ENCODE measurements at regions not wholly inside any gene's neighbourhood (a gene's known extent, or its start where the extent isn't known, plus 50 kb on each side); places are given as distances from the start of the nearest gene placed in this dataset.

- H3K9me3 Mint-ChIP-seq = peaks cover 5% of the 10 kb centered on the region
- no peaks in the 10 kb centered on the region for H3K36me3 Mint-ChIP-seq (ENCODE audit: insufficient read depth)
- no peak overlapping the region for H3K4me3 Mint-ChIP-seq
- ATAC-seq (no peak), DNase-seq (no peak)
- H3K27me3 Mint-ChIP-seq (ENCODE audit: low read depth) = no peaks in the 10 kb centered on the region
- H3K4me1 Mint-ChIP-seq (ENCODE audit: low read depth) = no peaks in the 10 kb centered on the region
Observed at GRCh38 chr14:84236290-84236689, 1293.7 kb upstream of the FLRT2 start.

GRCh38 chr14:84237881-84238280 is 1292.1 kb upstream of the FLRT2 start:
- H3K36me3 Mint-ChIP-seq (ENCODE audit: insufficient read depth) = no peaks in the 10 kb centered on the region
- H3K4me1 Mint-ChIP-seq (ENCODE audit: low read depth) = no peaks in the 10 kb centered on the region
- no peaks in the 10 kb centered on the region for H3K27me3 Mint-ChIP-seq (ENCODE audit: low read depth)
- ATAC-seq = no peak
- no peak for DNase-seq
- H3K9me3 Mint-ChIP-seq = peaks cover 5% of the 10 kb centered on the region
- no peak overlapping the region for H3K4me3 Mint-ChIP-seq

GRCh38 chr14:84247693-84248092 is 1282.3 kb upstream of the FLRT2 start:
- no peak for ATAC-seq
- H3K4me3 Mint-ChIP-seq = no peak overlapping the region
- no peak for DNase-seq
- no peaks in the 10 kb centered on the region for H3K4me1 Mint-ChIP-seq (ENCODE audit: low read depth)
- H3K36me3 Mint-ChIP-seq (ENCODE audit: insufficient read depth) = no peaks in the 10 kb centered on the region
- H3K27me3 Mint-ChIP-seq (ENCODE audit: low read depth) = no peaks in the 10 kb centered on the region
- H3K9me3 Mint-ChIP-seq = peaks cover 25% of the 10 kb centered on the region

- no peak for ATAC-seq
- H3K9me3 Mint-ChIP-seq = peaks cover 34% of the 10 kb centered on the region
Observed at GRCh38 chr14:84250893-84251292, 1279.1 kb upstream of the FLRT2 start.

GRCh38 chr14:84251411-84252115 is 1278.4 kb upstream of the FLRT2 start:
- Mint-ChIP-seq H3K9me3 (peaks cover 34% of the 10 kb centered on the region), H3K27me3 (ENCODE audit: low read depth) (no peaks in the 10 kb centered on the region), H3K36me3 (ENCODE audit: insufficient read depth) (no peaks in the 10 kb centered on the region), H3K4me1 (ENCODE audit: low read depth) (no peaks in the 10 kb centered on the region), H3K4me3 (no peak overlapping the region)
- DNase-seq (no peak), ATAC-seq (no peak)

More at GRCh38 chr14:84250893-84251292, 1279.1 kb upstream of the FLRT2 start:
- Mint-ChIP-seq H3K27me3 (ENCODE audit: low read depth) (no peaks in the 10 kb centered on the region), H3K4me3 (no peak overlapping the region), H3K4me1 (ENCODE audit: low read depth) (no peaks in the 10 kb centered on the region), H3K36me3 (ENCODE audit: insufficient read depth) (no peaks in the 10 kb centered on the region)
- no peak for DNase-seq

GRCh38 chr14:84252706-84253105 is 1277.2 kb upstream of the FLRT2 start:
- no peak for DNase-seq
- no peak overlapping the region for H3K4me3 Mint-ChIP-seq
- no peaks in the 10 kb centered on the region for H3K4me1 Mint-ChIP-seq (ENCODE audit: low read depth)
- no peak for ATAC-seq
- H3K9me3 Mint-ChIP-seq = peaks cover 33% of the 10 kb centered on the region
- no peaks in the 10 kb centered on the region for H3K36me3 Mint-ChIP-seq (ENCODE audit: insufficient read depth)
- no peaks in the 10 kb centered on the region for H3K27me3 Mint-ChIP-seq (ENCODE audit: low read depth)

GRCh38 chr14:84253326-84253725 is 1276.6 kb upstream of the FLRT2 start:
- H3K4me1 Mint-ChIP-seq (ENCODE audit: low read depth) = no peaks in the 10 kb centered on the region
- peaks cover 27% of the 10 kb centered on the region for H3K9me3 Mint-ChIP-seq
- no peak for ATAC-seq
- H3K27me3 Mint-ChIP-seq (ENCODE audit: low read depth) = no peaks in the 10 kb centered on the region
- no peak overlapping the region for H3K4me3 Mint-ChIP-seq
- DNase-seq = no peak
- H3K36me3 Mint-ChIP-seq (ENCODE audit: insufficient read depth) = no peaks in the 10 kb centered on the region

- no peaks in the 10 kb centered on the region for H3K4me1 Mint-ChIP-seq (ENCODE audit: low read depth)
- H3K36me3 Mint-ChIP-seq (ENCODE audit: insufficient read depth) = no peaks in the 10 kb centered on the region
- no peak overlapping the region for H3K4me3 Mint-ChIP-seq
- no peaks in the 10 kb centered on the region for H3K27me3 Mint-ChIP-seq (ENCODE audit: low read depth)
- ATAC-seq (no peak), DNase-seq (no peak)
- H3K9me3 Mint-ChIP-seq = peaks cover 30% of the 10 kb centered on the region
Observed at GRCh38 chr14:84254290-84254689, 1275.7 kb upstream of the FLRT2 start.

GRCh38 chr14:84262932-84263331 is 1267.0 kb upstream of the FLRT2 start:
- Mint-ChIP-seq H3K4me1 (ENCODE audit: low read depth) (no peaks in the 10 kb centered on the region), H3K9me3 (peaks cover 14% of the 10 kb centered on the region), H3K4me3 (no peak overlapping the region), H3K27me3 (ENCODE audit: low read depth) (no peaks in the 10 kb centered on the region), H3K36me3 (ENCODE audit: insufficient read depth) (no peaks in the 10 kb centered on the region)
- DNase-seq (no peak), ATAC-seq (no peak)

GRCh38 chr14:84272290-84272721 is 1257.6 kb upstream of the FLRT2 start:
- H3K36me3 Mint-ChIP-seq (ENCODE audit: insufficient read depth) = no peaks in the 10 kb centered on the region
- H3K4me3 Mint-ChIP-seq = no peak overlapping the region
- H3K27me3 Mint-ChIP-seq (ENCODE audit: low read depth) = no peaks in the 10 kb centered on the region

GRCh38 chr14:84273181-84273580 is 1256.8 kb upstream of the FLRT2 start:
- Mint-ChIP-seq H3K27me3 (ENCODE audit: low read depth) (no peaks in the 10 kb centered on the region), H3K9me3 (peaks cover 15% of the 10 kb centered on the region), H3K36me3 (ENCODE audit: insufficient read depth) (no peaks in the 10 kb centered on the region), H3K4me3 (no peak overlapping the region), H3K4me1 (ENCODE audit: low read depth) (no peaks in the 10 kb centered on the region)
- no peak for ATAC-seq
- DNase-seq = no peak

More at GRCh38 chr14:84272290-84272721, 1257.6 kb upstream of the FLRT2 start:
- Mint-ChIP-seq H3K4me1 (ENCODE audit: low read depth) (no peaks in the 10 kb centered on the region), H3K9me3 (peaks cover 16% of the 10 kb centered on the region)
- ATAC-seq (no peak), DNase-seq (no peak)

- ATAC-seq (no peak), DNase-seq (no peak)
- no peak overlapping the region for H3K4me3 Mint-ChIP-seq
- H3K4me1 Mint-ChIP-seq (ENCODE audit: low read depth) = no peaks in the 10 kb centered on the region
- no peaks in the 10 kb centered on the region for H3K36me3 Mint-ChIP-seq (ENCODE audit: insufficient read depth)
- no peaks in the 10 kb centered on the region for H3K9me3 Mint-ChIP-seq
- H3K27me3 Mint-ChIP-seq (ENCODE audit: low read depth) = no peaks in the 10 kb centered on the region
Observed at GRCh38 chr14:84282618-84283017, 1247.3 kb upstream of the FLRT2 start.

- peaks cover 6% of the 10 kb centered on the region for H3K9me3 Mint-ChIP-seq
- no peak overlapping the region for H3K4me3 Mint-ChIP-seq
- DNase-seq = no peak
- H3K36me3 Mint-ChIP-seq (ENCODE audit: insufficient read depth) = no peaks in the 10 kb centered on the region
- no peaks in the 10 kb centered on the region for H3K27me3 Mint-ChIP-seq (ENCODE audit: low read depth)
- ATAC-seq = no peak
- no peaks in the 10 kb centered on the region for H3K4me1 Mint-ChIP-seq (ENCODE audit: low read depth)
Observed at GRCh38 chr14:84288781-84289180, 1241.2 kb upstream of the FLRT2 start.

- no peaks in the 10 kb centered on the region for H3K4me1 Mint-ChIP-seq (ENCODE audit: low read depth)
- H3K9me3 Mint-ChIP-seq = peaks cover 8% of the 10 kb centered on the region
- no peak for DNase-seq
- no peaks in the 10 kb centered on the region for H3K27me3 Mint-ChIP-seq (ENCODE audit: low read depth)
- H3K36me3 Mint-ChIP-seq (ENCODE audit: insufficient read depth) = no peaks in the 10 kb centered on the region
- ATAC-seq = no peak
- no peak overlapping the region for H3K4me3 Mint-ChIP-seq
Observed at GRCh38 chr14:84298663-84299195, 1231.2 kb upstream of the FLRT2 start.

- Mint-ChIP-seq H3K4me1 (ENCODE audit: low read depth) (no peaks in the 10 kb centered on the region), H3K36me3 (ENCODE audit: insufficient read depth) (no peaks in the 10 kb centered on the region), H3K9me3 (peaks cover 16% of the 10 kb centered on the region), H3K27me3 (ENCODE audit: low read depth) (no peaks in the 10 kb centered on the region), H3K4me3 (no peak overlapping the region)
- no peak for DNase-seq
- no peak for ATAC-seq
Observed at GRCh38 chr14:84303140-84303539, 1226.8 kb upstream of the FLRT2 start.
